HepG2 (cell line): ENCODE measurements at regions not wholly inside any gene's neighbourhood (a gene's known extent, or its start where the extent isn't known, plus 50 kb on each side); places are given as distances from the start of the nearest gene placed in this dataset.

Experiments
- ATAC-seq: fragments of 200-7000 bp; cut with Tn5 transposase; 3 replicates; pipeline ENCODE4 v1.9.1; 2020; ENCODE audit warnings: mild to moderate bottlenecking, moderate library complexity
- BruUV-seq: library from RNA; stranded (reverse); fragments of 400-500 nt; replicated peaks from 2 replicates; lab custom pipeline; 2021; lab: Mats Ljungman, UMichigan
- CTCF ChIA-PET: fragments of 300-600 bp; formaldehyde crosslinking; extraction: SDS; loops from one replicate; lab custom pipeline; 2021; ENCODE audit warnings: low total read pairs, inconsistent platforms, low intra/inter-chr PET ratio; lab: Yijun Ruan, JAX
- POLR2A ChIA-PET: fragments of 350-600 bp; sonication (Branson Sonifier 250); formaldehyde crosslinking; loops from one replicate; lab custom pipeline; 2020; ENCODE audit warnings: antibody characterized with exemption, inconsistent platforms; lab: Yijun Ruan, JAX
- DNase-seq: peaks from one replicate; pipeline ENCODE4 v3.0.0-alpha.2; 2015; ENCODE audit warnings: low spot score
- FAIRE-seq: peaks from 3 replicates; lab custom pipeline; 2011; peaks lifted over from hg19 to GRCh38; lab: Jason Lieb, UNC
- H2AFZ ChIP-seq: one replicate; pipeline ENCODE4 v1.6.1; 2011; ENCODE audit warnings: low read length, inconsistent platforms
- H3K27ac ChIP-seq: fragments of 300-600 bp; 3 replicates; pipeline ENCODE4 v1.8.0; 2011; ENCODE audit warnings: mixed run types, mild to moderate bottlenecking, mixed read lengths, low read length, inconsistent platforms; ENCODE audit not compliant: insufficient read depth; ENCODE audit errors: extremely low read length
- H3K27me3 ChIP-seq, 2 experiments: fragments of 200-600 bp in 1 of 2; 2 replicates in 1 of 2; 3 replicates in 1 of 2; pipeline versions ENCODE4 v1.6.0 to v1.8.0; 2011; ENCODE audit warnings: low read length in 2 of 2, mild to moderate bottlenecking in 2 of 2, moderate library complexity in 2 of 2, inconsistent platforms in 1 of 2; ENCODE audit not compliant: insufficient read depth in 2 of 2, control insufficient read depth in 1 of 2
- H3K36me3 ChIP-seq, 2 experiments: fragments of 200-600 bp in 1 of 2; replicated peaks in 1 of 2; 2 replicates in 1 of 2; 3 replicates in 1 of 2; pipeline versions ENCODE4 v1.5.1 to v1.8.0; 2011; ENCODE audit warnings: low read length in 2 of 2, inconsistent platforms in 1 of 2; ENCODE audit not compliant: insufficient read depth in 2 of 2, control insufficient read depth in 1 of 2
- H3K4me1 ChIP-seq: 2 replicates; pipeline ENCODE4 v1.5.1; 2012; ENCODE audit warnings: low read length, inconsistent platforms; ENCODE audit not compliant: insufficient read depth
- H3K4me2 ChIP-seq: 2 replicates; pipeline ENCODE4 v1.6.0; 2011; ENCODE audit warnings: low read depth, low read length, inconsistent platforms
- H3K4me3 ChIP-seq, 3 experiments: fragments of 200-600 bp in 1 of 3; sonication (generic), shearing (Covaris generic) in 1 of 3; replicated peaks in 1 of 3; 2 replicates each; pipeline ENCODE4 v1.5.1; 2011 to 2016; ENCODE audit warnings: low read length in 3 of 3, inconsistent platforms in 2 of 3, low read depth in 2 of 3, mild to moderate bottlenecking in 2 of 3, control low read depth in 1 of 3, mixed read lengths in 1 of 3; ENCODE audit not compliant: insufficient read depth in 1 of 3
- H3K79me2 ChIP-seq: one replicate; pipeline ENCODE4 v1.6.1; 2011; ENCODE audit warnings: low read length, inconsistent platforms; ENCODE audit not compliant: insufficient read depth
- H3K9ac ChIP-seq: 2 replicates; pipeline ENCODE4 v1.6.0; 2011; ENCODE audit warnings: mild to moderate bottlenecking, low read depth, low read length, inconsistent platforms; ENCODE audit not compliant: insufficient read depth
- H3K9me3 ChIP-seq: 2 replicates; pipeline ENCODE4 v1.5.1; 2012; ENCODE audit warnings: mild to moderate bottlenecking, low read length
- H4K20me1 ChIP-seq: 2 replicates; pipeline ENCODE4 v1.6.0; 2011; ENCODE audit warnings: inconsistent platforms, mild to moderate bottlenecking, low read length, moderate library complexity; ENCODE audit not compliant: insufficient read depth
- CCAR2 ChIP-seq: fragments of 200-400 bp; formaldehyde crosslinking; optimal IDR thresholded peaks from 2 replicates; pipeline ENCODE3; 2018; ENCODE audit warnings: low read depth, mild to moderate bottlenecking, low read length, moderate library complexity
- DMAP1 ChIP-seq: IDR thresholded peaks from 2 replicates; pipeline ENCODE4 v1.6.1; 2016
- DNMT1 ChIP-seq: sonication (generic); formaldehyde crosslinking; IDR thresholded peaks from 2 replicates; pipeline ENCODE4 v1.5.1; 2020; ENCODE audit warnings: mild to moderate bottlenecking, missing genetic modification reagents
- EED ChIP-seq: sonication (generic); formaldehyde crosslinking; IDR thresholded peaks from 2 replicates; pipeline ENCODE4 v1.5.0; 2020; ENCODE audit warnings: mild to moderate bottlenecking, missing genetic modification reagents
- KAT2B ChIP-seq: fragments of 150-350 bp; IDR thresholded peaks from 2 replicates; pipeline ENCODE4 v1.6.1; 2014; ENCODE audit warnings: low read depth, low read length, borderline replicate concordance
- KLF12 ChIP-seq: sonication (generic); formaldehyde crosslinking; IDR thresholded peaks from 2 replicates; pipeline ENCODE4 v1.4.0; 2020; ENCODE audit warnings: missing genetic modification reagents, borderline replicate concordance
- PRPF4 ChIP-seq: fragments of 200-400 bp; formaldehyde crosslinking; IDR thresholded peaks from 2 replicates; pipeline ENCODE4 v1.6.1; 2016; ENCODE audit warnings: low read length, low read depth; ENCODE audit not compliant: poor library complexity, severe bottlenecking
- SNAPC2 ChIP-seq: sonication (generic); formaldehyde crosslinking; IDR thresholded peaks from 2 replicates; pipeline ENCODE4 v1.8.1; 2022; ENCODE audit warnings: mild to moderate bottlenecking, missing genetic modification reagents
- ZNF10 ChIP-seq: sonication (generic); formaldehyde crosslinking; IDR thresholded peaks from 2 replicates; pipeline ENCODE4 v1.4.0; 2020; ENCODE audit warnings: mild to moderate bottlenecking, low read depth, missing genetic modification reagents, borderline replicate concordance
- ZNF296 ChIP-seq: sonication (generic); formaldehyde crosslinking; conservative IDR thresholded peaks from 2 replicates; pipeline ENCODE4 v1.5.0; 2020; ENCODE audit warnings: mild to moderate bottlenecking, missing genetic modification reagents
- ZNF572 ChIP-seq: sonication (generic); formaldehyde crosslinking; IDR thresholded peaks from 2 replicates; pipeline ENCODE4 v1.5.1; 2020; ENCODE audit warnings: mild to moderate bottlenecking, missing genetic modification reagents
- ZNF652 ChIP-seq: IDR thresholded peaks from 2 replicates; pipeline ENCODE4 v1.6.1; 2016; ENCODE audit warnings: low read depth, borderline replicate concordance
- ZNF850 ChIP-seq: sonication (generic); formaldehyde crosslinking; conservative IDR thresholded peaks from 2 replicates; pipeline ENCODE4 v1.9.0; 2021; ENCODE audit warnings: mild to moderate bottlenecking, missing genetic modification reagents
- WGBS: methylation state at CpG from one replicate; pipeline ENCODE4 v1.1.6; 2017; ENCODE audit warnings: low lambda C conversion rate; 5-methylcytosine and 5-hydroxymethylcytosine counted together
- in situ Hi-C: cut with HindIII; loops from 2 replicates; pipeline ENCODE4 v1.10.0; 2017; ENCODE audit warnings: low pct_unique_long_range_greater_than_20kb; ENCODE audit not compliant: extremely low pct_ligation_motif_present
- intact Hi-C: fragments of 100-400 bp; cut with micrococcal nuclease; formaldehyde crosslinking; loops from one replicate; pipeline ENCODE4 v1.10.0; 2022; ENCODE audit not compliant: unreplicated experiment
- TF ChIP-seq, protein P1 (sequence below): sonication (generic); formaldehyde crosslinking; IDR thresholded peaks from 2 replicates; pipeline ENCODE4 v1.4.0; 2020; ENCODE audit warnings: missing genetic modification reagents
- TF ChIP-seq, protein P2 (sequence below): sonication (generic); formaldehyde crosslinking; IDR thresholded peaks from 2 replicates; pipeline ENCODE4 v1.5.1; 2020; ENCODE audit warnings: mild to moderate bottlenecking, missing genetic modification reagents, borderline replicate concordance
- TF ChIP-seq, protein P3 (sequence below): sonication (generic); formaldehyde crosslinking; IDR thresholded peaks from 2 replicates; pipeline ENCODE4 v1.5.0; 2020; ENCODE audit warnings: missing genetic modification reagents, mild to moderate bottlenecking, borderline replicate concordance
- TF ChIP-seq, protein P4 (sequence below): sonication (generic); formaldehyde crosslinking; IDR thresholded peaks from 2 replicates; pipeline ENCODE4 v1.4.0; 2020; ENCODE audit warnings: mild to moderate bottlenecking, missing genetic modification reagents, borderline replicate concordance

DNA sequence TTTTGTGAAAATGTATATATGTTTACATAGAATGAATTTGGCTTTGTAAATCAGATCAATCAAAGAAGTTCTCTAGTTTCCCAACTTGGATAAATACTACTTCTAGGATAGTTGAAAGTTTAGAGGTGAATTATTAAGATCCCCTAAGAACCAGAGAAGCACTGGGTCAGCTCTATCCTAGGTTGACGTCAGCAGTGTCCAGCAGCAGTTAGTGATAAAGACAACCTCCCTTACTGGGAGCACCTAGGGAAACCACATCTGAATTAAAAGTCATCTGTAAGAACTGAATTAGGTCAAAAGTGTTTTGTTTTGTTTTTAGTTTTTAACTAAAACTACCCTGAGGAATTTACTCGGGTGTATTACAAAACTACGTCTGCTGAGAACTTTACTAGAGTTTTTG is 178.0 kb downstream of the POLR1F start:
- CTCF ChIA-PET = no interaction called here
- Histone ChIP-seq H3K9ac (no peak overlapping the region), H3K27me3 (no peaks in the 10 kb centered on the region), H3K27ac (no peak overlapping the region), H3K79me2 (no peaks in the 10 kb centered on the region), H3K9me3 (peaks cover 71% of the 10 kb centered on the region), H3K4me1 (no peaks in the 10 kb centered on the region)
- intact Hi-C loops = no loop called here
- FAIRE-seq (no peak), DNase-seq (no peak)
- TF ChIP-seq ZNF850 (no peak), ZNF10 (no peak), DNMT1 (CRISPR knock-in tag) (no peak), DMAP1 (CRISPR knock-in tag) (no peak), ZNF572 (CRISPR knock-in tag) (no peak), CCAR2 (no peak), EED (CRISPR knock-in tag) (no peak), ZNF296 (CRISPR knock-in tag) (no peak), PRPF4 (no peak), ZNF652 (CRISPR knock-in tag) (no peak), KAT2B (no peak), SNAPC2 (no peak), KLF12 (CRISPR knock-in tag) (no peak)
- TF ChIP-seq, protein P1, sequence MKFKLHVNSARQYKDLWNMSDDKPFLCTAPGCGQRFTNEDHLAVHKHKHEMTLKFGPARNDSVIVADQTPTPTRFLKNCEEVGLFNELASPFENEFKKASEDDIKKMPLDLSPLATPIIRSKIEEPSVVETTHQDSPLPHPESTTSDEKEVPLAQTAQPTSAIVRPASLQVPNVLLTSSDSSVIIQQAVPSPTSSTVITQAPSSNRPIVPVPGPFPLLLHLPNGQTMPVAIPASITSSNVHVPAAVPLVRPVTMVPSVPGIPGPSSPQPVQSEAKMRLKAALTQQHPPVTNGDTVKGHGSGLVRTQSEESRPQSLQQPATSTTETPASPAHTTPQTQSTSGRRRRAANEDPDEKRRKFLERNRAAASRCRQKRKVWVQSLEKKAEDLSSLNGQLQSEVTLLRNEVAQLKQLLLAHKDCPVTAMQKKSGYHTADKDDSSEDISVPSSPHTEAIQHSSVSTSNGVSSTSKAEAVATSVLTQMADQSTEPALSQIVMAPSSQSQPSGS (CRISPR knock-in tag) = no peak
- TF ChIP-seq, protein P2, sequence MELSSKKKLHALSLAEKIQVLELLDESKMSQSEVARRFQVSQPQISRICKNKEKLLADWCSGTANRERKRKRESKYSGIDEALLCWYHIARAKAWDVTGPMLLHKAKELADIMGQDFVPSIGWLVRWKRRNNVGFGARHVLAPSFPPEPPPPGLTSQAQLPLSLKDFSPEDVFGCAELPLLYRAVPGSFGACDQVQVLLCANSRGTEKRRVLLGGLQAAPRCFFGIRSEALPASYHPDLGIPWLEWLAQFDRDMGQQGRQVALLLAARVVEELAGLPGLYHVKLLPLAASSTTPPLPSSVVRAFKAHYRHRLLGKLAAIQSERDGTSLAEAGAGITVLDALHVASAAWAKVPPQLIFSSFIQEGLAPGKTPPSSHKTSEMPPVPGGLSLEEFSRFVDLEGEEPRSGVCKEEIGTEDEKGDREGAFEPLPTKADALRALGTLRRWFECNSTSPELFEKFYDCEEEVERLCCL (CRISPR knock-in tag) = no peak
- TF ChIP-seq, protein P3, sequence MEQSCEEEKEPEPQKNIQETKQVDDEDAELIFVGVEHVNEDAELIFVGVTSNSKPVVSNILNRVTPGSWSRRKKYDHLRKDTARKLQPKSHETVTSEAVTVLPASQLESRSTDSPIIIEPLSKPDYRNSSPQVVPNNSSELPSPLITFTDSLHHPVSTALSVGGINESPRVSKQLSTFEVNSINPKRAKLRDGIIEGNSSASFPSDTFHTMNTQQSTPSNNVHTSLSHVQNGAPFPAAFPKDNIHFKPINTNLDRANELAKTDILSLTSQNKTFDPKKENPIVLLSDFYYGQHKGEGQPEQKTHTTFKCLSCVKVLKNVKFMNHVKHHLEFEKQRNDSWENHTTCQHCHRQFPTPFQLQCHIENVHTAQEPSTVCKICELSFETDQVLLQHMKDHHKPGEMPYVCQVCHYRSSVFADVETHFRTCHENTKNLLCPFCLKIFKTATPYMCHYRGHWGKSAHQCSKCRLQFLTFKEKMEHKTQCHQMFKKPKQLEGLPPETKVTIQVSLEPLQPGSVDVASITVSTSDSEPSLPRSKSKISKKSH = no peak
- TF ChIP-seq, protein P4, sequence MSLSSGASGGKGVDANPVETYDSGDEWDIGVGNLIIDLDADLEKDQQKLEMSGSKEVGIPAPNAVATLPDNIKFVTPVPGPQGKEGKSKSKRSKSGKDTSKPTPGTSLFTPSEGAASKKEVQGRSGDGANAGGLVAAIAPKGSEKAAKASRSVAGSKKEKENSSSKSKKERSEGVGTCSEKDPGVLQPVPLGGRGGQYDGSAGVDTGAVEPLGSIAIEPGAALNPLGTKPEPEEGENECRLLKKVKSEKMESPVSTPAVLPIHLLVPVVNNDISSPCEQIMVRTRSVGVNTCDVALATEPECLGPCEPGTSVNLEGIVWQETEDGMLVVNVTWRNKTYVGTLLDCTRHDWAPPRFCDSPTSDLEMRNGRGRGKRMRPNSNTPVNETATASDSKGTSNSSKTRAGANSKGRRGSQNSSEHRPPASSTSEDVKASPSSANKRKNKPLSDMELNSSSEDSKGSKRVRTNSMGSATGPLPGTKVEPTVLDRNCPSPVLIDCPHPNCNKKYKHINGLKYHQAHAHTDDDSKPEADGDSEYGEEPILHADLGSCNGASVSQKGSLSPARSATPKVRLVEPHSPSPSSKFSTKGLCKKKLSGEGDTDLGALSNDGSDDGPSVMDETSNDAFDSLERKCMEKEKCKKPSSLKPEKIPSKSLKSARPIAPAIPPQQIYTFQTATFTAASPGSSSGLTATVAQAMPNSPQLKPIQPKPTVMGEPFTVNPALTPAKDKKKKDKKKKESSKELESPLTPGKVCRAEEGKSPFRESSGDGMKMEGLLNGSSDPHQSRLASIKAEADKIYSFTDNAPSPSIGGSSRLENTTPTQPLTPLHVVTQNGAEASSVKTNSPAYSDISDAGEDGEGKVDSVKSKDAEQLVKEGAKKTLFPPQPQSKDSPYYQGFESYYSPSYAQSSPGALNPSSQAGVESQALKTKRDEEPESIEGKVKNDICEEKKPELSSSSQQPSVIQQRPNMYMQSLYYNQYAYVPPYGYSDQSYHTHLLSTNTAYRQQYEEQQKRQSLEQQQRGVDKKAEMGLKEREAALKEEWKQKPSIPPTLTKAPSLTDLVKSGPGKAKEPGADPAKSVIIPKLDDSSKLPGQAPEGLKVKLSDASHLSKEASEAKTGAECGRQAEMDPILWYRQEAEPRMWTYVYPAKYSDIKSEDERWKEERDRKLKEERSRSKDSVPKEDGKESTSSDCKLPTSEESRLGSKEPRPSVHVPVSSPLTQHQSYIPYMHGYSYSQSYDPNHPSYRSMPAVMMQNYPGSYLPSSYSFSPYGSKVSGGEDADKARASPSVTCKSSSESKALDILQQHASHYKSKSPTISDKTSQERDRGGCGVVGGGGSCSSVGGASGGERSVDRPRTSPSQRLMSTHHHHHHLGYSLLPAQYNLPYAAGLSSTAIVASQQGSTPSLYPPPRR (CRISPR knock-in tag) = no peak
- TF ChIP-seq, all 625 proteins: peak for 0
- H4K20me1 ChIP-seq = no peaks in the 10 kb centered on the region
- POLR2A ChIA-PET = no interaction called here
- no peak for ATAC-seq
- no peak overlapping the region for H3K4me2 ChIP-seq
- H3K36me3 ChIP-seq = no peaks in the 10 kb centered on the region
- BruUV-seq = no TSS peak
- in situ Hi-C loops = no loop called here
- 4% methylated on average over 3 of the region's 3 CpGs for WGBS
- no peak overlapping the region for H3K4me3 ChIP-seq
- H2AFZ ChIP-seq = no peak overlapping the region
